Uterus (tissue), 3 donors: ENCODE measurements at regions not wholly inside any gene's neighbourhood (a gene's known extent, or its start where the extent isn't known, plus 50 kb on each side); places are given as distances from the start of the nearest gene placed in this dataset.

Experiments used
- DNase-seq, 2 donors: peaks; one replicate each; pipeline ENCODE4 v3.0.0-alpha.2; 2019 to 2020
- H3K27ac ChIP-seq, 2 donors: fragments of 200-600 bp; sonication (generic); 1 replicate in 1 of 2; 2 replicates in 1 of 2; pipeline ENCODE4 v1.5.1; 2016 to 2018
- H3K27me3 ChIP-seq, 2 donors: fragments of 200-600 bp; sonication (generic); one replicate each; pipeline ENCODE4 v1.5.1; 2018 to 2019; ENCODE audit warnings: control low read depth in 1 of 2
- H3K36me3 ChIP-seq, 2 donors: fragments of 200-600 bp; sonication (generic); one replicate each; pipeline ENCODE4 v1.5.1; 2019; ENCODE audit warnings: control low read depth in 1 of 2
- H3K4me1 ChIP-seq, 2 donors: fragments of 200-600 bp; sonication (generic); one replicate each; pipeline ENCODE4 v1.5.1; 2018 to 2019; ENCODE audit warnings: control low read depth in 1 of 2
- H3K4me3 ChIP-seq, 2 donors: fragments of 200-600 bp; sonication (generic); 1 replicate in 1 of 2; 2 replicates in 1 of 2; pipeline ENCODE4 v1.5.1; 2018 to 2019; ENCODE audit warnings: mild to moderate bottlenecking in 1 of 2
- H3K9me3 ChIP-seq, 2 donors: fragments of 200-600 bp; sonication (generic); one replicate each; pipeline ENCODE4 v1.5.1; 2019; ENCODE audit warnings: control low read depth in 1 of 2
- CTCF ChIP-seq, 4 experiments: fragments of 200-600 bp in 2 of 4; fragments of 450-650 bp in 2 of 4; sonication (generic) in 2 of 4; IDR thresholded peaks; one replicate each; pipeline ENCODE4 v1.5.1; 2016 to 2019; ENCODE audit warnings: antibody characterized with exemption in 4 of 4, mild to moderate bottlenecking in 2 of 4, moderate library complexity in 1 of 4
- POLR2A ChIP-seq, 2 donors: fragments of 450-650 bp; IDR thresholded peaks; one replicate each; pipeline ENCODE4 v1.6.1; 2016; ENCODE audit warnings: antibody characterized with exemption in 2 of 2, mild to moderate bottlenecking in 1 of 2, moderate library complexity in 1 of 2
- intact Hi-C: fragments of 100-400 bp; cut with DNase I; formaldehyde crosslinking; loops from one replicate; pipeline ENCODE4 v1.15.1; 2023; ENCODE audit warnings: low total_unique reads
- donor health status: DM: yes; HTN: yes; CAD: no.

- no peaks in the 10 kb centered on the region for H3K4me1 ChIP-seq
- H3K36me3 ChIP-seq: no peaks in the 10 kb centered on the region
- H3K27ac ChIP-seq: no peak overlapping the region
- H3K9me3 ChIP-seq: no peaks in the 10 kb centered on the region
- TF ChIP-seq CTCF (IDR thresholded peaks at IDR 0.05) (no peak), POLR2A (IDR thresholded peaks at IDR 0.05) (no peak)
- intact Hi-C loops: no loop called here
- DNase-seq: no peak
- H3K4me3 ChIP-seq: no peak overlapping the region
- peaks cover 0 to 3% of the 10 kb centered on the region in 2 donors for H3K27me3 ChIP-seq
Measured at GRCh38 chr6:26200918-26201721, 113.9 kb downstream of the HFE start.

- Histone ChIP-seq H3K9me3 (no peaks in the 10 kb centered on the region), H3K4me3 (no peak overlapping the region), H3K36me3 (no peaks in the 10 kb centered on the region), H3K27me3 (peaks cover 0 to 3% of the 10 kb centered on the region in 2 donors), H3K27ac (no peak overlapping the region), H3K4me1 (no peaks in the 10 kb centered on the region)
- DNase-seq: no peak
- intact Hi-C loops: no loop called here
- TF ChIP-seq CTCF (IDR thresholded peaks at IDR 0.05) (no peak), POLR2A (IDR thresholded peaks at IDR 0.05) (no peak)
Measured at GRCh38 chr6:26202201-26202611, 115.0 kb downstream of the HFE start.

GRCh38 chr6:26202811-26203583 lies 115.8 kb downstream of the HFE start:
- intact Hi-C loops: no loop called here
- H3K36me3 ChIP-seq: no peaks in the 10 kb centered on the region
- no peak overlapping the region for H3K27ac ChIP-seq
- H3K4me1 ChIP-seq: no peaks in the 10 kb centered on the region
- no peak overlapping the region for H3K4me3 ChIP-seq
- H3K9me3 ChIP-seq: no peaks in the 10 kb centered on the region
- no peak for DNase-seq
- H3K27me3 ChIP-seq: peaks cover 0 to 3% of the 10 kb centered on the region in 2 donors
- TF ChIP-seq CTCF (IDR thresholded peaks at IDR 0.05): no peak
- TF ChIP-seq POLR2A (IDR thresholded peaks at IDR 0.05): no peak

- intact Hi-C loops: no loop called here
- Histone ChIP-seq H3K27ac (peak overlapping the region; percentile 94 to 96), H3K27me3 (no peaks in the 10 kb centered on the region), H3K4me1 (no peaks in the 10 kb centered on the region), H3K36me3 (no peaks in the 10 kb centered on the region), H3K9me3 (no peaks in the 10 kb centered on the region), H3K4me3 (peak overlapping the region; percentile 73 to 75)
- peak; percentile 22 to 57 (median 37) for TF ChIP-seq CTCF (IDR thresholded peaks at IDR 0.05)
- peak; percentile 75 to 92 for TF ChIP-seq POLR2A (IDR thresholded peaks at IDR 0.05)
- peak; percentile 87 to 98 for DNase-seq
Measured at GRCh38 chr6:26204332-26205160, 117.3 kb downstream of the HFE start.
